ENCODE measurements at regions not wholly inside any gene's neighbourhood (a gene's known extent, or its start where the extent isn't known, plus 50 kb on each side); places are given as distances from the start of the nearest gene placed in this dataset.

GRCh38 chr6:120431841-120432240, 902.4 kb downstream of the TBC1D32 start:
- no peak overlapping the region for H3K27ac ChIP-seq (ENCODE audit: low read depth, low read length)
- H3K9me3 ChIP-seq (ENCODE audit: insufficient read depth, low read depth, low read length): no peaks in the 10 kb centered on the region
- H3K4me1 ChIP-seq (ENCODE audit: insufficient read depth, low read length): no peaks in the 10 kb centered on the region
- H3K9ac ChIP-seq (ENCODE audit: low read depth, low read length): no peak overlapping the region
- WGBS: 98% methylated on average over 10 of the region's 11 CpGs
- no peaks in the 10 kb centered on the region for H3K36me3 ChIP-seq (ENCODE audit: insufficient read depth, low read length)
- H3K27me3 ChIP-seq (ENCODE audit: insufficient read depth, low read length): no peaks in the 10 kb centered on the region
- no peak overlapping the region for H3K4me3 ChIP-seq (ENCODE audit: low read length)

- Histone ChIP-seq H3K27me3 (ENCODE audit: insufficient read depth, low read length) (no peaks in the 10 kb centered on the region), H3K27ac (ENCODE audit: low read depth, low read length) (no peak overlapping the region), H3K9ac (ENCODE audit: low read depth, low read length) (no peak overlapping the region), H3K4me1 (ENCODE audit: insufficient read depth, low read length) (no peaks in the 10 kb centered on the region), H3K9me3 (ENCODE audit: insufficient read depth, low read depth, low read length) (no peaks in the 10 kb centered on the region), H3K4me3 (ENCODE audit: low read length) (no peak overlapping the region), H3K36me3 (ENCODE audit: insufficient read depth, low read length) (no peaks in the 10 kb centered on the region)
- 100% methylated on average over 3 of the region's 3 CpGs for WGBS
Measured at GRCh38 chr6:120411394-120411793, 922.9 kb downstream of the TBC1D32 start.

GRCh38 chr6:120410586-120410985, 923.7 kb downstream of the TBC1D32 start:
- WGBS: 100% methylated on average over 1 of the region's 1 CpG
- Histone ChIP-seq H3K36me3 (ENCODE audit: insufficient read depth, low read length) (no peaks in the 10 kb centered on the region), H3K27ac (ENCODE audit: low read depth, low read length) (no peak overlapping the region)

GRCh38 chr6:120407696-120408095, 926.6 kb downstream of the TBC1D32 start:
- Histone ChIP-seq H3K27ac (ENCODE audit: low read depth, low read length) (no peak overlapping the region), H3K9me3 (ENCODE audit: insufficient read depth, low read depth, low read length) (no peaks in the 10 kb centered on the region), H3K4me3 (ENCODE audit: low read length) (no peak overlapping the region), H3K27me3 (ENCODE audit: insufficient read depth, low read length) (no peaks in the 10 kb centered on the region), H3K4me1 (ENCODE audit: insufficient read depth, low read length) (no peaks in the 10 kb centered on the region), H3K36me3 (ENCODE audit: insufficient read depth, low read length) (no peaks in the 10 kb centered on the region), H3K9ac (ENCODE audit: low read depth, low read length) (no peak overlapping the region)

More at GRCh38 chr6:120410586-120410985, 923.7 kb downstream of the TBC1D32 start:
- H3K4me1 ChIP-seq (ENCODE audit: insufficient read depth, low read length): no peaks in the 10 kb centered on the region
- H3K9ac ChIP-seq (ENCODE audit: low read depth, low read length): no peak overlapping the region
- no peak overlapping the region for H3K4me3 ChIP-seq (ENCODE audit: low read length)
- H3K27me3 ChIP-seq (ENCODE audit: insufficient read depth, low read length): no peaks in the 10 kb centered on the region
- no peaks in the 10 kb centered on the region for H3K9me3 ChIP-seq (ENCODE audit: insufficient read depth, low read depth, low read length)

DNA sequence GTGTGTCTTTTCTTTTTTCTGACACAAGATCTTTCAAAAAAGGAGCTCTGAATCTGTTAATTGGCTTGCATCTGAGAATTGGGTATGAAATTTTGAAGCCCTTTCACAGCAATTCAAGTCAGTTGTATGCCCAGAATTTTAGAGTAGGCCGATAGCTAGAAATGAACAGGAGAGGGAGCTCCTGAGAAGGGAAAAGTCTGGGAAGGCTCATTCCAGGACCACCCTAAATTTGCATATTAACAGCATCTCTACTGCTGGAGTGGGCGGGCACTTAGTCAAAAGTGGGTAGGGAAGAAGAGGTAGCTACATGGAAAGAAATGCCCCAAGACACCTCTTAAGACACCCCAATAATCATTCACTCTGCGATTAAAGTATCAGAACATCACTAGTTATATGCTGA, 928.3 kb downstream of the TBC1D32 start:
- no peaks in the 10 kb centered on the region for H3K9me3 ChIP-seq (ENCODE audit: insufficient read depth, low read depth, low read length)
- 71% methylated on average over 1 of the region's 3 CpGs for WGBS
- no peak overlapping the region for H3K4me3 ChIP-seq (ENCODE audit: low read length)

GRCh38 chr6:120395784-120396183, 938.5 kb downstream of the TBC1D32 start:
- no peak overlapping the region for H3K4me3 ChIP-seq (ENCODE audit: low read length)
- H3K4me1 ChIP-seq (ENCODE audit: insufficient read depth, low read length): no peaks in the 10 kb centered on the region
- no peak overlapping the region for H3K27ac ChIP-seq (ENCODE audit: low read depth, low read length)
- H3K27me3 ChIP-seq (ENCODE audit: insufficient read depth, low read length): no peaks in the 10 kb centered on the region
- WGBS: no CpG with 5 or more reads among the region's 1 CpG
- no peaks in the 10 kb centered on the region for H3K9me3 ChIP-seq (ENCODE audit: insufficient read depth, low read depth, low read length)
- no peaks in the 10 kb centered on the region for H3K36me3 ChIP-seq (ENCODE audit: insufficient read depth, low read length)
- no peak overlapping the region for H3K9ac ChIP-seq (ENCODE audit: low read depth, low read length)

More for the DNA sequence above, 928.3 kb downstream of the TBC1D32 start:
- Histone ChIP-seq H3K9ac (ENCODE audit: low read depth, low read length) (no peak overlapping the region), H3K27me3 (ENCODE audit: insufficient read depth, low read length) (no peaks in the 10 kb centered on the region), H3K36me3 (ENCODE audit: insufficient read depth, low read length) (no peaks in the 10 kb centered on the region), H3K4me1 (ENCODE audit: insufficient read depth, low read length) (no peaks in the 10 kb centered on the region), H3K27ac (ENCODE audit: low read depth, low read length) (no peak overlapping the region)

- Histone ChIP-seq H3K9me3 (ENCODE audit: insufficient read depth, low read depth, low read length) (no peaks in the 10 kb centered on the region), H3K4me1 (ENCODE audit: insufficient read depth, low read length) (no peaks in the 10 kb centered on the region), H3K9ac (ENCODE audit: low read depth, low read length) (no peak overlapping the region), H3K27me3 (ENCODE audit: insufficient read depth, low read length) (no peaks in the 10 kb centered on the region), H3K36me3 (ENCODE audit: insufficient read depth, low read length) (no peaks in the 10 kb centered on the region), H3K27ac (ENCODE audit: low read depth, low read length) (no peak overlapping the region), H3K4me3 (ENCODE audit: low read length) (no peak overlapping the region)
- WGBS: no CpG with 5 or more reads among the region's 1 CpG
Measured at GRCh38 chr6:120395330-120395729, 939.0 kb downstream of the TBC1D32 start.

DNA sequence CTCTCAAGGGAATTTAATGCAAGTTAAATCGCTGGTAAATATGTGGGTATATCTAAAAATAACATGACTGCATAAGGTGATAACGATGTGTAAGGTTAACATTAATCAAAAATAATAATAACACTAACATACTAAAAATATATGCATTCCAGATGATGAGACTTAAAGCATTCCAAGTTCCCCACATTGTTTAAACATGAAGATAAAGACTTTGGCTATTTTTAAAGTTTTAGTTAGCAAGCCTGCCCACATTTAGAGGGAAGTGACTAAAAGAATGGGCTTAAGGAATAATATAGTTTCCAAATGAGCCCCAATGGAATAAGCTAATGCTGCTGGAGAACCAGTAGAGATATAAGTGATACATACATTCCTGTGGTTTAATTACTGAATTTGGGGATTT, 941.3 kb downstream of the TBC1D32 start:
- WGBS: 100% methylated on average over 2 of the region's 2 CpGs
- Histone ChIP-seq H3K4me1 (ENCODE audit: insufficient read depth, low read length) (no peaks in the 10 kb centered on the region), H3K27me3 (ENCODE audit: insufficient read depth, low read length) (no peaks in the 10 kb centered on the region), H3K9me3 (ENCODE audit: insufficient read depth, low read depth, low read length) (no peaks in the 10 kb centered on the region), H3K36me3 (ENCODE audit: insufficient read depth, low read length) (no peaks in the 10 kb centered on the region), H3K27ac (ENCODE audit: low read depth, low read length) (no peak overlapping the region), H3K4me3 (ENCODE audit: low read length) (no peak overlapping the region), H3K9ac (ENCODE audit: low read depth, low read length) (no peak overlapping the region)

- Histone ChIP-seq H3K36me3 (ENCODE audit: insufficient read depth, low read length) (no peaks in the 10 kb centered on the region), H3K27me3 (ENCODE audit: insufficient read depth, low read length) (no peaks in the 10 kb centered on the region), H3K9me3 (ENCODE audit: insufficient read depth, low read depth, low read length) (no peaks in the 10 kb centered on the region), H3K9ac (ENCODE audit: low read depth, low read length) (no peak overlapping the region), H3K27ac (ENCODE audit: low read depth, low read length) (no peak overlapping the region), H3K4me3 (ENCODE audit: low read length) (no peak overlapping the region), H3K4me1 (ENCODE audit: insufficient read depth, low read length) (no peaks in the 10 kb centered on the region)
Measured at GRCh38 chr6:120384671-120385070, 949.6 kb downstream of the TBC1D32 start.

GRCh38 chr6:120383681-120384080, 950.6 kb downstream of the TBC1D32 start:
- H3K9ac ChIP-seq (ENCODE audit: low read depth, low read length): no peak overlapping the region
- H3K36me3 ChIP-seq (ENCODE audit: insufficient read depth, low read length): no peaks in the 10 kb centered on the region
- no peaks in the 10 kb centered on the region for H3K9me3 ChIP-seq (ENCODE audit: insufficient read depth, low read depth, low read length)
- H3K27me3 ChIP-seq (ENCODE audit: insufficient read depth, low read length): no peaks in the 10 kb centered on the region
- H3K4me3 ChIP-seq (ENCODE audit: low read length): no peak overlapping the region
- WGBS: 93% methylated on average over 1 of the region's 1 CpG
- H3K27ac ChIP-seq (ENCODE audit: low read depth, low read length): no peak overlapping the region
- no peaks in the 10 kb centered on the region for H3K4me1 ChIP-seq (ENCODE audit: insufficient read depth, low read length)

- 81% methylated on average over 1 of the region's 3 CpGs for WGBS
- Histone ChIP-seq H3K9ac (ENCODE audit: low read depth, low read length) (no peak overlapping the region), H3K9me3 (ENCODE audit: insufficient read depth, low read depth, low read length) (no peaks in the 10 kb centered on the region), H3K27me3 (ENCODE audit: insufficient read depth, low read length) (no peaks in the 10 kb centered on the region), H3K4me1 (ENCODE audit: insufficient read depth, low read length) (no peaks in the 10 kb centered on the region), H3K4me3 (ENCODE audit: low read length) (no peak overlapping the region), H3K36me3 (ENCODE audit: insufficient read depth, low read length) (no peaks in the 10 kb centered on the region), H3K27ac (ENCODE audit: low read depth, low read length) (no peak overlapping the region)
Measured at GRCh38 chr6:120378582-120379220, 955.6 kb downstream of the TBC1D32 start.

DNA sequence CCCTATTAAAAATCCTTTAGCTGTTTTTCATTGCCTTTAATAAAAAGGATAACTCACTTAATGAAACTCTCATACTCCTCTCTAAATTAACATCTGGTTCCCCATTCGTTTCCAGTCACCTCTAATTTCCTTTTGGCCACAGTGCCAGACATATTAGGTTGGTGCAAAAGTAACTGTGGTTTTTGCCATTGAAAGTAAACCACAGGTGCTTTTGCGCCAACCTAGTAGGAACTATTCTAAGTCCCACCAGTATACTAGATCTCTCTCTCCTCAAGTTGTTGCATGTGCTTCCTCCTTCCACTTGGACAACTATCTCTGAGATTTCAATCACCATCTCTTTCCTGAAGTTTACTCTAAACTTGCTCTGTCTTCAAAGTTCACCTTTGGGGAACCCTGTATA, 961.1 kb downstream of the TBC1D32 start:
- WGBS: 88% methylated on average over 2 of the region's 2 CpGs
- H3K27me3 ChIP-seq (ENCODE audit: insufficient read depth, low read length): no peaks in the 10 kb centered on the region
- H3K4me1 ChIP-seq (ENCODE audit: insufficient read depth, low read length): no peaks in the 10 kb centered on the region
- no peak overlapping the region for H3K27ac ChIP-seq (ENCODE audit: low read depth, low read length)
- no peak overlapping the region for H3K4me3 ChIP-seq (ENCODE audit: low read length)
- no peaks in the 10 kb centered on the region for H3K36me3 ChIP-seq (ENCODE audit: insufficient read depth, low read length)
- H3K9me3 ChIP-seq (ENCODE audit: insufficient read depth, low read depth, low read length): no peaks in the 10 kb centered on the region
- no peak overlapping the region for H3K9ac ChIP-seq (ENCODE audit: low read depth, low read length)
